HEK293T (cell line): ENCODE measurements at regions not wholly inside any gene's neighbourhood (a gene's known extent, or its start where the extent isn't known, plus 50 kb on each side); places are given as distances from the start of the nearest gene placed in this dataset.

Experiments
- CTCF ChIA-PET: fragments of 350-600 bp; formaldehyde crosslinking; extraction: SDS; loops from one replicate; lab custom pipeline; 2021; ENCODE audit warnings: antibody characterized with exemption, inconsistent platforms; lab: Yijun Ruan, JAX
- POLR2A ChIA-PET: fragments of 350-600 bp; formaldehyde crosslinking; extraction: SDS; loops from one replicate; lab custom pipeline; 2020; ENCODE audit warnings: antibody characterized with exemption, inconsistent platforms; lab: Yijun Ruan, JAX
- DNase-seq: peaks from one replicate; pipeline ENCODE4 v3.0.0; 2012; ENCODE audit warnings: mixed read lengths; ENCODE audit errors: extremely low spot score
- ARNT ChIP-seq: fragments of 450-650 bp; IDR thresholded peaks from 2 replicates; pipeline ENCODE4 v1.6.1; 2017; ENCODE audit warnings: mild to moderate bottlenecking
- BHLHE40 ChIP-seq: fragments of 450-650 bp; IDR thresholded peaks from 2 replicates; pipeline ENCODE4 v1.6.1; 2016; ENCODE audit warnings: mild to moderate bottlenecking, moderate library complexity, borderline replicate concordance
- CTBP1 ChIP-seq: fragments of 450-650 bp; IDR thresholded peaks from 2 replicates; pipeline ENCODE4 v1.6.1; 2016; ENCODE audit warnings: borderline replicate concordance
- ELF4 ChIP-seq: fragments of 450-650 bp; IDR thresholded peaks from 2 replicates; pipeline ENCODE4 v1.6.1; 2017; ENCODE audit warnings: antibody characterized with exemption
- FOXA1 ChIP-seq: fragments of 450-650 bp; IDR thresholded peaks from 2 replicates; pipeline ENCODE4 v1.6.1; 2016; ENCODE audit warnings: mild to moderate bottlenecking
- FOXK2 ChIP-seq: fragments of 450-650 bp; IDR thresholded peaks from 2 replicates; pipeline ENCODE4 v1.6.1; 2016; ENCODE audit warnings: mild to moderate bottlenecking
- FOXM1 ChIP-seq: fragments of 450-650 bp; IDR thresholded peaks from 2 replicates; pipeline ENCODE4 v1.6.1; 2017; ENCODE audit warnings: mild to moderate bottlenecking, borderline replicate concordance
- HDGF ChIP-seq: fragments of 450-650 bp; IDR thresholded peaks from 2 replicates; pipeline ENCODE4 v1.6.1; 2017; ENCODE audit warnings: antibody characterized with exemption, borderline replicate concordance
- L3MBTL2 ChIP-seq: fragments of 450-650 bp; conservative IDR thresholded peaks from 2 replicates; pipeline ENCODE4 v1.6.1; 2016; ENCODE audit warnings: mild to moderate bottlenecking
- LEF1 ChIP-seq: fragments of 450-650 bp; IDR thresholded peaks from 2 replicates; pipeline ENCODE4 v1.6.1; 2017; ENCODE audit warnings: mild to moderate bottlenecking, borderline replicate concordance
- NFRKB ChIP-seq: fragments of 450-650 bp; IDR thresholded peaks from 2 replicates; pipeline ENCODE4 v1.6.1; 2016; ENCODE audit warnings: mild to moderate bottlenecking, moderate library complexity
- PKNOX1 ChIP-seq: fragments of 450-650 bp; IDR thresholded peaks from 2 replicates; pipeline ENCODE4 v1.6.1; 2016
- SP1 ChIP-seq: fragments of 450-650 bp; IDR thresholded peaks from 2 replicates; pipeline ENCODE4 v1.6.1; 2017
- SUZ12 ChIP-seq: fragments of 450-650 bp; IDR thresholded peaks from 2 replicates; pipeline ENCODE4 v1.6.1; 2016; ENCODE audit warnings: mild to moderate bottlenecking
- TARDBP ChIP-seq: fragments of 450-650 bp; IDR thresholded peaks from 2 replicates; pipeline ENCODE4 v1.6.1; 2016
- ZNF384 ChIP-seq: fragments of 450-650 bp; IDR thresholded peaks from 2 replicates; pipeline ENCODE4 v1.6.1; 2016

- POLR2A ChIA-PET = no interaction called here
- CTCF ChIA-PET = no interaction called here
- no peak for DNase-seq
- TF ChIP-seq ELF4 (no peak), FOXK2 (no peak), SP1 (no peak), ARNT (no peak), TARDBP (no peak), BHLHE40 (no peak), FOXM1 (no peak)
Observed at GRCh38 chr17:77744066-77744988, 214.2 kb upstream of the TNRC6C start.

- ChIA-PET CTCF (no interaction called here), POLR2A (no interaction called here)
- DNase-seq = no peak
- TF ChIP-seq NFRKB = no peak
Observed at GRCh38 chr17:77745702-77746101, 212.8 kb upstream of the TNRC6C start.

- POLR2A ChIA-PET = no interaction called here
- CTCF ChIA-PET = no interaction called here
- TF ChIP-seq FOXM1 (no peak), ARNT (no peak), HDGF (no peak), CTBP1 (no peak), FOXA1 (no peak), BHLHE40 (no peak), LEF1 (no peak), L3MBTL2 (no peak), ELF4 (no peak), FOXK2 (no peak), ZNF384 (no peak), SUZ12 (no peak)
- DNase-seq = no peak
Observed at GRCh38 chr17:77746393-77746792, 212.1 kb upstream of the TNRC6C start.

- no peak for DNase-seq
- ChIA-PET POLR2A (no interaction called here), CTCF (interaction anchor here (0.5 kb wide), 1 partner anchor 87 kb away, joined by 4 read pairs; no protein-coding TSS in a partner anchor)
- TF ChIP-seq FOXM1 = no peak
- TF ChIP-seq SUZ12 = no peak
- no peak for TF ChIP-seq ZNF384
- TF ChIP-seq HDGF = no peak
Observed at GRCh38 chr17:77746896-77747554, 211.5 kb upstream of the TNRC6C start.

- ChIA-PET CTCF (no interaction called here), POLR2A (no interaction called here)
- TF ChIP-seq HDGF = no peak
- TF ChIP-seq LEF1 = no peak
- TF ChIP-seq FOXA1 = no peak
- no peak for TF ChIP-seq L3MBTL2
- TF ChIP-seq FOXK2 = no peak
- no peak for TF ChIP-seq PKNOX1
- no peak for TF ChIP-seq CTBP1
- no peak for TF ChIP-seq TARDBP
- TF ChIP-seq FOXM1 = no peak
- no peak for TF ChIP-seq ELF4
- DNase-seq = no peak
Observed at GRCh38 chr17:77748436-77748835, 210.1 kb upstream of the TNRC6C start.

- DNase-seq = no peak
- POLR2A ChIA-PET = no interaction called here
- CTCF ChIA-PET = no interaction called here
- TF ChIP-seq BHLHE40 (no peak), TARDBP (no peak), NFRKB (no peak)
Observed at GRCh38 chr17:77749321-77749751, 209.2 kb upstream of the TNRC6C start.

GRCh38 chr17:77749989-77750388 is 208.5 kb upstream of the TNRC6C start:
- DNase-seq = no peak
- TF ChIP-seq SUZ12 (no peak), CTBP1 (no peak), BHLHE40 (no peak), PKNOX1 (no peak), LEF1 (no peak), TARDBP (no peak), FOXM1 (no peak), ELF4 (no peak), FOXK2 (no peak), FOXA1 (no peak), NFRKB (no peak), ZNF384 (no peak), ARNT (no peak), L3MBTL2 (no peak), HDGF (no peak), SP1 (no peak)
- ChIA-PET CTCF (no interaction called here), POLR2A (no interaction called here)
